HUES6 (cell line): ENCODE measurements at regions not wholly inside any gene's neighbourhood (a gene's known extent, or its start where the extent isn't known, plus 50 kb on each side); places are given as distances from the start of the nearest gene placed in this dataset.
"Not testable (repeated sequence)": the region's sequence is repeated elsewhere in the genome, so short reads cannot be mapped to it uniquely, and the experiment has no call there.

Experiments used
- H3K27ac ChIP-seq: 2 replicates; pipeline ENCODE4 v1.7.0; 2013; ENCODE audit warnings: low read depth, mild to moderate bottlenecking, low read length, inconsistent platforms
- H3K27me3 ChIP-seq: 2 replicates; pipeline ENCODE4 v1.6.1; 2013; ENCODE audit warnings: low read length; ENCODE audit not compliant: control insufficient read depth, insufficient read depth
- H3K36me3 ChIP-seq: 2 replicates; pipeline ENCODE4 v1.6.1; 2013; ENCODE audit warnings: low read length; ENCODE audit not compliant: control insufficient read depth, insufficient read depth
- H3K4me1 ChIP-seq: 2 replicates; pipeline ENCODE4 v1.6.1; 2013; ENCODE audit warnings: low read length; ENCODE audit not compliant: control insufficient read depth, insufficient read depth
- H3K4me3 ChIP-seq: 2 replicates; pipeline ENCODE4 v1.5.1; 2013; ENCODE audit warnings: low read depth, low read length
- H3K9ac ChIP-seq: one replicate; pipeline ENCODE4 v1.6.1; 2013; ENCODE audit warnings: mild to moderate bottlenecking, low read length
- H3K9me3 ChIP-seq: 2 replicates; pipeline ENCODE4 v1.6.1; 2013; ENCODE audit warnings: low read depth, low read length; ENCODE audit not compliant: control insufficient read depth, insufficient read depth

- no peak overlapping the region for H3K27ac ChIP-seq
- H3K9ac ChIP-seq, result no peak overlapping the region
- no peaks in the 10 kb centered on the region for H3K4me1 ChIP-seq
- no peak overlapping the region for H3K4me3 ChIP-seq
- no peaks in the 10 kb centered on the region for H3K9me3 ChIP-seq
- no peaks in the 10 kb centered on the region for H3K27me3 ChIP-seq
- H3K36me3 ChIP-seq, result no peaks in the 10 kb centered on the region
These were observed 267.6 kb downstream of the KCNE4 start for GRCh38 chr2:223319601-223320000.

- Histone ChIP-seq H3K27ac (no peak overlapping the region), H3K9me3 (no peaks in the 10 kb centered on the region), H3K9ac (no peak overlapping the region), H3K4me3 (no peak overlapping the region), H3K27me3 (no peaks in the 10 kb centered on the region), H3K36me3 (no peaks in the 10 kb centered on the region), H3K4me1 (no peaks in the 10 kb centered on the region)
These were observed 272.4 kb downstream of the KCNE4 start for GRCh38 chr2:223324402-223324801.

- Histone ChIP-seq H3K27ac (no peak overlapping the region), H3K36me3 (no peaks in the 10 kb centered on the region), H3K27me3 (no peaks in the 10 kb centered on the region), H3K9ac (no peak overlapping the region), H3K4me3 (no peak overlapping the region), H3K9me3 (no peaks in the 10 kb centered on the region), H3K4me1 (0 out of 2 replicates have a peak, but pooled peaks cover 4% of the 10 kb centered on the region)
These were observed 273.6 kb downstream of the SCG2 start for GRCh38 chr2:223328578-223328977.

GRCh38 chr2:223330747-223331146 is 271.4 kb downstream of the SCG2 start:
- H3K9ac ChIP-seq, result peak overlapping the region; percentile 24
- H3K27me3 ChIP-seq, H3K4me3 ChIP-seq, H3K9me3 ChIP-seq, H3K36me3 ChIP-seq, H3K4me1 ChIP-seq, H3K27ac ChIP-seq: not testable (repeated sequence)

GRCh38 chr2:223338016-223338415 is 264.1 kb downstream of the SCG2 start:
- no peaks in the 10 kb centered on the region for H3K9me3 ChIP-seq
- no peak overlapping the region for H3K9ac ChIP-seq
- no peaks in the 10 kb centered on the region for H3K27me3 ChIP-seq
- H3K36me3 ChIP-seq, result no peaks in the 10 kb centered on the region
- no peak overlapping the region for H3K4me3 ChIP-seq
- H3K4me1 ChIP-seq, result no peaks in the 10 kb centered on the region
- no peak overlapping the region for H3K27ac ChIP-seq

GRCh38 chr2:223357076-223357475 is 245.1 kb downstream of the SCG2 start:
- H3K36me3 ChIP-seq, result no peaks in the 10 kb centered on the region
- no peak overlapping the region for H3K27ac ChIP-seq
- no peaks in the 10 kb centered on the region for H3K27me3 ChIP-seq
- H3K4me1 ChIP-seq, result no peaks in the 10 kb centered on the region
- no peak overlapping the region for H3K9ac ChIP-seq
- H3K9me3 ChIP-seq, result no peaks in the 10 kb centered on the region
- no peak overlapping the region for H3K4me3 ChIP-seq

GRCh38 chr2:223363085-223363484 is 239.1 kb downstream of the SCG2 start:
- Histone ChIP-seq H3K9ac (no peak overlapping the region), H3K4me1 (no peaks in the 10 kb centered on the region), H3K27ac (no peak overlapping the region), H3K9me3 (no peaks in the 10 kb centered on the region), H3K4me3 (no peak overlapping the region), H3K27me3 (no peaks in the 10 kb centered on the region), H3K36me3 (no peaks in the 10 kb centered on the region)

GRCh38 chr2:223365158-223365679 is 236.9 kb downstream of the SCG2 start:
- Histone ChIP-seq H3K4me1 (no peaks in the 10 kb centered on the region), H3K4me3 (no peak overlapping the region), H3K9me3 (no peaks in the 10 kb centered on the region), H3K36me3 (no peaks in the 10 kb centered on the region), H3K27ac (no peak overlapping the region), H3K27me3 (no peaks in the 10 kb centered on the region), H3K9ac (no peak overlapping the region)

GRCh38 chr2:223366566-223366965 is 235.6 kb downstream of the SCG2 start:
- no peaks in the 10 kb centered on the region for H3K4me1 ChIP-seq
- H3K9me3 ChIP-seq, result no peaks in the 10 kb centered on the region
- no peaks in the 10 kb centered on the region for H3K36me3 ChIP-seq
- no peaks in the 10 kb centered on the region for H3K27me3 ChIP-seq
- no peak overlapping the region for H3K27ac ChIP-seq
- no peak overlapping the region for H3K4me3 ChIP-seq
- H3K9ac ChIP-seq, result no peak overlapping the region

- Histone ChIP-seq H3K9ac (no peak overlapping the region), H3K4me3 (no peak overlapping the region), H3K9me3 (no peaks in the 10 kb centered on the region), H3K27me3 (no peaks in the 10 kb centered on the region), H3K27ac (no peak overlapping the region), H3K4me1 (no peaks in the 10 kb centered on the region), H3K36me3 (no peaks in the 10 kb centered on the region)
These were observed 233.7 kb downstream of the SCG2 start for GRCh38 chr2:223368481-223368880.

GRCh38 chr2:223369889-223370288 is 232.3 kb downstream of the SCG2 start:
- Histone ChIP-seq H3K27ac (no peak overlapping the region), H3K9ac (no peak overlapping the region), H3K4me3 (no peak overlapping the region)

GRCh38 chr2:223383315-223383714 is 218.8 kb downstream of the SCG2 start:
- Histone ChIP-seq H3K4me1 (no peaks in the 10 kb centered on the region), H3K36me3 (no peaks in the 10 kb centered on the region), H3K27me3 (no peaks in the 10 kb centered on the region), H3K4me3 (no peak overlapping the region), H3K9ac (no peak overlapping the region), H3K9me3 (no peaks in the 10 kb centered on the region), H3K27ac (no peak overlapping the region)

More at GRCh38 chr2:223369889-223370288, 232.3 kb downstream of the SCG2 start:
- no peaks in the 10 kb centered on the region for H3K9me3 ChIP-seq
- no peaks in the 10 kb centered on the region for H3K36me3 ChIP-seq
- H3K4me1 ChIP-seq, result no peaks in the 10 kb centered on the region
- no peaks in the 10 kb centered on the region for H3K27me3 ChIP-seq
